Mesenchymal stem cell (in vitro differentiated cells and primary cell): ENCODE measurements at regions not wholly inside any gene's neighbourhood (a gene's known extent, or its start where the extent isn't known, plus 50 kb on each side); places are given as distances from the start of the nearest gene placed in this dataset.

ENCODE experiments used
- DNase-seq: peaks from one replicate; pipeline ENCODE4 v3.0.0-alpha.2; 2013
- H2AFZ ChIP-seq: one replicate; pipeline ENCODE4 v1.6.1; 2013; ENCODE audit warnings: low read depth, mild to moderate bottlenecking, control low read depth, inconsistent platforms, low read length, moderate library complexity
- H2AK5ac ChIP-seq: 2 replicates; pipeline ENCODE4 v1.6.1; 2013; ENCODE audit warnings: low read length, moderate library complexity, mild to moderate bottlenecking, inconsistent platforms; ENCODE audit not compliant: severe bottlenecking
- H2BK120ac ChIP-seq: one replicate; pipeline ENCODE4 v1.6.1; 2013; ENCODE audit warnings: low read depth, mild to moderate bottlenecking, inconsistent platforms, low read length, moderate library complexity
- H2BK12ac ChIP-seq, 2 experiments: one replicate each; pipeline ENCODE4 v1.6.1; 2013; ENCODE audit warnings: inconsistent platforms in 2 of 2, low read length in 2 of 2, mild to moderate bottlenecking in 2 of 2, moderate library complexity in 2 of 2, control low read depth in 1 of 2
- H2BK15ac ChIP-seq: one replicate; pipeline ENCODE4 v1.6.1; 2013; ENCODE audit warnings: mild to moderate bottlenecking, low read depth, inconsistent platforms; ENCODE audit not compliant: poor library complexity, severe bottlenecking
- H2BK5ac ChIP-seq: 2 replicates; pipeline ENCODE4 v1.6.1; 2013; ENCODE audit warnings: low read depth, mild to moderate bottlenecking, low read length, control low read depth, inconsistent platforms; ENCODE audit not compliant: poor library complexity, severe bottlenecking
- H3K14ac ChIP-seq, 2 experiments: one replicate each; pipeline ENCODE4 v1.6.1; 2013; ENCODE audit warnings: inconsistent platforms in 2 of 2, low read length in 2 of 2, control low read depth in 1 of 2, mild to moderate bottlenecking in 1 of 2, moderate library complexity in 1 of 2
- H3K18ac ChIP-seq, 2 experiments: one replicate each; pipeline ENCODE4 v1.6.1; 2013; ENCODE audit warnings: inconsistent platforms in 2 of 2, low read length in 2 of 2, control low read depth in 1 of 2, low read depth in 1 of 2, mild to moderate bottlenecking in 1 of 2
- H3K23ac ChIP-seq, 2 experiments: one replicate each; pipeline ENCODE4 v1.6.1; 2013; ENCODE audit warnings: inconsistent platforms in 2 of 2, low read length in 2 of 2, mild to moderate bottlenecking in 2 of 2, moderate library complexity in 2 of 2, control low read depth in 1 of 2
- H3K27ac ChIP-seq: 2 replicates; pipeline ENCODE4 v1.5.1; 2013; ENCODE audit warnings: mild to moderate bottlenecking, moderate library complexity, low read length, control low read depth, inconsistent platforms; ENCODE audit not compliant: poor library complexity, severe bottlenecking
- H3K27me3 ChIP-seq, 2 experiments: 2 replicates each; pipeline versions ENCODE4 v1.6.1 to v1.7.0; 2013; ENCODE audit warnings: low read length in 2 of 2, mild to moderate bottlenecking in 2 of 2, moderate library complexity in 2 of 2, control low read depth in 1 of 2, inconsistent platforms in 1 of 2; ENCODE audit not compliant: control insufficient read depth in 1 of 2, insufficient read depth in 1 of 2
- H3K36me3 ChIP-seq, 2 experiments: 2 replicates each; pipeline versions ENCODE4 v1.6.1 to v1.7.0; 2013; ENCODE audit warnings: low read length in 2 of 2, control low read depth in 1 of 2, inconsistent platforms in 1 of 2, low read depth in 1 of 2, mild to moderate bottlenecking in 1 of 2; ENCODE audit not compliant: insufficient read depth in 2 of 2, control insufficient read depth in 1 of 2
- H3K4ac ChIP-seq, 2 experiments: one replicate each; pipeline ENCODE4 v1.6.1; 2013; ENCODE audit warnings: inconsistent platforms in 2 of 2, low read length in 2 of 2, mild to moderate bottlenecking in 2 of 2, moderate library complexity in 2 of 2, control low read depth in 1 of 2, low read depth in 1 of 2
- H3K4me1 ChIP-seq: 2 replicates; pipeline ENCODE4 v1.6.1; 2013; ENCODE audit warnings: low read depth, low read length, control low read depth; ENCODE audit not compliant: control insufficient read depth, insufficient read depth
- H3K4me2 ChIP-seq: 2 replicates; pipeline ENCODE4 v1.6.1; 2013; ENCODE audit warnings: low read length, mild to moderate bottlenecking, inconsistent platforms; ENCODE audit not compliant: poor library complexity, severe bottlenecking
- H3K4me3 ChIP-seq, 2 experiments: 2 replicates each; pipeline versions ENCODE4 v1.5.1 to v1.7.0; 2013; ENCODE audit warnings: low read length in 2 of 2, mild to moderate bottlenecking in 2 of 2, control low read depth in 1 of 2, low read depth in 1 of 2; ENCODE audit not compliant: insufficient read depth in 1 of 2
- H3K79me1 ChIP-seq: replicated peaks from 2 replicates; pipeline ENCODE4 v1.6.1; 2013; ENCODE audit warnings: mild to moderate bottlenecking, control low read depth, low read length, inconsistent platforms; ENCODE audit not compliant: poor library complexity, severe bottlenecking
- H3K9ac ChIP-seq: 2 replicates; pipeline ENCODE4 v1.7.0; 2013; ENCODE audit warnings: mild to moderate bottlenecking, low read length, moderate library complexity
- H3K9me3 ChIP-seq: 2 replicates; pipeline ENCODE4 v1.7.0; 2013; ENCODE audit warnings: mild to moderate bottlenecking, low read length; ENCODE audit not compliant: control insufficient read depth
- H4K8ac ChIP-seq: one replicate; pipeline ENCODE4 v1.6.1; 2013; ENCODE audit warnings: inconsistent platforms, mild to moderate bottlenecking, low read length, moderate library complexity
- H4K91ac ChIP-seq: one replicate; pipeline ENCODE4 v1.6.1; 2013; ENCODE audit warnings: mild to moderate bottlenecking, low read length, inconsistent platforms
- WGBS: methylation state at CpG from one replicate; pipeline ENCODE4 v1.1.7; 2013; ENCODE audit warnings: mixed read lengths; 5-methylcytosine and 5-hydroxymethylcytosine counted together

DNA sequence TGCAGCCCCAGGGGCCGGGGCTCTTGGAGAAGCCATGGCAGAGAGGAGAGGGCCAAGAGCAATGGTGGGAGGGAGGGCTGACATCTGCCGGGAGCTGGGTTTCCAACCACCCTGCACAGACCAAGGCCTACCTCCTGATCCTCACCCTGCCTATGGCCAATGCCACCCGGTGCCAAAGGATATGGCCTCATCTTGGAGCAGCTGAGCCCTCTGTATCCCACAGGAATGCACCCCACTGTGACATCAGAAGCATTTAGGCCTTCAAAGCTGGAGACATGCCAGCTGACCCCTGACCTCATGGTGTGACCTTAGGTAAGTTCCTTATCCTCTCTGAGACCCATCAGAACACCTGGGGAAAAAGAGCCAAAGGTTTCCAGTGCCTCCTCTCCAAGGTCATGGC is 113.6 kb upstream of the ZMIZ1 start:
- Histone ChIP-seq H2BK5ac (no peak overlapping the region), H2BK12ac (no peak overlapping the region), H3K4ac (no peak overlapping the region), H2AK5ac (peak overlapping the region; percentile 32), H4K91ac (peak overlapping the region; percentile 4), H3K27me3 (no peaks in the 10 kb centered on the region), H3K79me1 (no peaks in the 10 kb centered on the region), H3K18ac (peak overlapping the region in 1 of 2 experiments; percentile 51), H3K4me2 (no peak overlapping the region), H2AFZ (no peak overlapping the region), H3K9me3 (no peaks in the 10 kb centered on the region), H2BK120ac (no peak overlapping the region), H3K27ac (no peak overlapping the region), H3K4me1 (peaks cover 25% of the 10 kb centered on the region), H3K14ac (no peak overlapping the region), H2BK15ac (peak overlapping the region; percentile 12), H3K36me3 (no peaks in the 10 kb centered on the region), H3K23ac (no peak overlapping the region), H4K8ac (no peak overlapping the region), H3K9ac (no peak overlapping the region), H3K4me3 (no peak overlapping the region)
- WGBS, result 93% methylated on average over 3 of the region's 3 CpGs
- no peak for DNase-seq

DNA sequence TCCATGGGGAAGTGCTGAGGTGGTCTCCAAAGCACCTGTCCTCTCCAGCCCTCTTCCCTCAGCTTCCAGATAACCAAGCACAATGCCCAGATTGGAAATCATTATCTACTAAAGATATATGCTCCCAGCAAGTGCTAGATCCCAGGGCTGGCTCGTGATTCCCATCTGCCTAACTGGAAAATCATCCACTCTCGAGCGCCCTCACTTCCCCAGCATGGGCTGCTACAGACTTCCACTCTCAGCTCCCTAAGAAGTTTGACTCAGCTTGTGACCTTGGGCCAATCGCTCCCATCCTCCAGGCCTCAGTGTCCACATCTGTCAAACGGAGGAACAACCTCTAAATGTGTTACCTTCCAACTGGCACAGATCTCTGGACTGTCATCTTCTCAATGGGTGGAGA is 112.4 kb upstream of the ZMIZ1 start:
- Histone ChIP-seq H3K18ac (peak overlapping the region in 1 of 2 experiments; percentile 14), H4K91ac (no peak overlapping the region), H3K4ac (no peak overlapping the region), H3K36me3 (no peaks in the 10 kb centered on the region), H3K14ac (no peak overlapping the region), H3K4me2 (no peak overlapping the region), H2AFZ (no peak overlapping the region), H2BK12ac (no peak overlapping the region), H3K9me3 (no peaks in the 10 kb centered on the region), H3K27me3 (no peaks in the 10 kb centered on the region), H3K79me1 (no peaks in the 10 kb centered on the region), H3K4me3 (no peak overlapping the region), H3K4me1 (peaks cover 32% of the 10 kb centered on the region), H3K9ac (no peak overlapping the region), H2BK15ac (no peak overlapping the region), H2BK120ac (no peak overlapping the region), H3K27ac (no peak overlapping the region), H4K8ac (no peak overlapping the region), H3K23ac (no peak overlapping the region), H2AK5ac (no peak overlapping the region), H2BK5ac (no peak overlapping the region)
- DNase-seq, result no peak
- 85% methylated on average over 5 of the region's 5 CpGs for WGBS

DNA sequence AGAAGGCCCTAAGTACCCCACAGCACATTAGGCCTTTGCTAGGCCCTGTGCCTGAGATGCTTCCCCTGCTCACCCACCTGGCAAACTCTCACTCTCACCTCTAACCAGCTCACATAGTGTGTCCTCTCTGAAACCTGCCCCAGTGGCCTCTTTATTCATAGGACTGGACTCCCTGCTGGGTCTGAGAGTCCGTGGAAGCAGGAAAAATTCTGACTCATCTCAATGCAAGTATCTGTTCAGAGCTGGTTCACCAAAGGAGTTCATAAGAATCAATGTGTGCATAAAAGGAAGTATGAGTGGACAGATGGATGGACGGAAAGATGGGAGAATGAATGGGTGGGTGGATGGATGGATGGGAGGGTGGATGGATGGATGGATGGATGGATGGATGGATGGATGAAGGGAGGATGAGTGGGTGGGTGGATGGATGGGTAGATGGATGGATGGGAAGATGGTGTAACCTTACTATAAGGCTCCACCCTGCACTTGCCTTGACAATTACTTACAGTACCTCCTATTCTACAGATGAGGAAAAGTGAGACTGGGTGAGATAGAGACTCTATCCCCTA is 111.2 kb upstream of the ZMIZ1 start:
- no peaks in the 10 kb centered on the region for H3K36me3 ChIP-seq
- H2BK5ac ChIP-seq, result no peak overlapping the region
- no peak overlapping the region for H3K14ac ChIP-seq
- H2AFZ ChIP-seq, result no peak overlapping the region
- DNase-seq, result no peak
- H3K27ac ChIP-seq, result no peak overlapping the region
- no peak overlapping the region for H3K4me3 ChIP-seq
- no peak overlapping the region for H2BK15ac ChIP-seq
- no peak overlapping the region for H4K8ac ChIP-seq
- no peak overlapping the region for H2BK120ac ChIP-seq
- H2AK5ac ChIP-seq, result peak overlapping the region; percentile 33
- H3K9me3 ChIP-seq, result no peaks in the 10 kb centered on the region
- no peak overlapping the region for H3K9ac ChIP-seq
- WGBS, result 51% methylated on average over 2 of the region's 2 CpGs
- H3K18ac ChIP-seq, result no peak overlapping the region
- H2BK12ac ChIP-seq, result peak overlapping the region in 1 of 2 experiments; percentile 19
- peaks cover 42% of the 10 kb centered on the region for H3K4me1 ChIP-seq
- H3K23ac ChIP-seq, result no peak overlapping the region
- peaks cover 2% of the 10 kb centered on the region for H3K79me1 ChIP-seq
- H3K4ac ChIP-seq, result no peak overlapping the region
- no peaks in the 10 kb centered on the region for H3K27me3 ChIP-seq
- H4K91ac ChIP-seq, result no peak overlapping the region
- H3K4me2 ChIP-seq, result no peak overlapping the region

DNA sequence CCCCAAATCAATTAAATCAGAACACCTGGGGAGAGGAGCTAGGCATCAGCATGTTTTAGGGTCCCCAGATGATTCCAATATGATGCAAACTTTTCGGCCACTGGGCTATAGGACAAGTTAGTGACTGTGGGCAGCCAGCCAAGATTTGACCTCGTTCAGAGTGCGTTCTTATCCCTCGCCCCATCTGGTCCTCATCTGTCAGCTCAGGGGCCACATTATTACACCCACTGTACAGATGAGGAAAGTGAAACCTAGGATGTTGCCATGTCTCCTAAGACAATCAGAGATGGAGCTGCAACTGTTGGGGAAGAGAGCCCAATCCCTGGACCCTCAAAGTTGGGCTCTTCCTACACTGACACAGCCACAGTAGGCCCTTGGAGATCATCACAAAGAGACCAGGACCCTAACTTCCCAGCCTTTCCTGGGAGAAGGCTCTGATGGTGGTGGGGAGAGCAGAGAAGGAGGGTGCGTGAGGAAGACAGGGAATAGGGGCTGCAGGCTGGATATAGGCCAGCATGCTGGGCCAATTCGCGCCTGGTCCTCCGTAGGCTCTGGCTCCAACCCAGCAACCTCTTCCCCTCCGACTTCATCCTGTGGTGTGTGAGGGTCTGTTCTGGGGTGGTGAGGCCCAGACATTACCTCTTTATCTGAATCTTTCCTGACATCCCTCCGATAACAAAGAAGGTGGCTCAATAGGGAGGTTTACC is 109.4 kb upstream of the ZMIZ1 start:
- no peaks in the 10 kb centered on the region for H3K36me3 ChIP-seq
- H3K4me1 ChIP-seq, result peaks cover 50% of the 10 kb centered on the region
- H3K18ac ChIP-seq, result peak overlapping the region; percentile 63 to 75
- DNase-seq, result no peak
- H3K9me3 ChIP-seq, result no peaks in the 10 kb centered on the region
- H3K27ac ChIP-seq, result no peak overlapping the region
- H3K4me3 ChIP-seq, result no peak overlapping the region
- no peak overlapping the region for H4K91ac ChIP-seq
- H3K14ac ChIP-seq, result peak overlapping the region in 1 of 2 experiments; percentile 75
- no peak overlapping the region for H3K23ac ChIP-seq
- no peak overlapping the region for H3K9ac ChIP-seq
- H3K79me1 ChIP-seq, result peaks cover 2% of the 10 kb centered on the region
- no peaks in the 10 kb centered on the region for H3K27me3 ChIP-seq
- no peak overlapping the region for H4K8ac ChIP-seq
- peak overlapping the region in 1 of 2 experiments; percentile 65 for H2BK12ac ChIP-seq
- no peak overlapping the region for H3K4ac ChIP-seq
- no peak overlapping the region for H2BK5ac ChIP-seq
- no peak overlapping the region for H2AFZ ChIP-seq
- no peak overlapping the region for H3K4me2 ChIP-seq
- WGBS, result 95% methylated on average over 6 of the region's 10 CpGs
- peak overlapping the region; percentile 57 for H2AK5ac ChIP-seq
- H2BK15ac ChIP-seq, result no peak overlapping the region
- H2BK120ac ChIP-seq, result peak overlapping the region; percentile 34
